ENCODE measurements at regions not wholly inside any gene's neighbourhood (a gene's known extent, or its start where the extent isn't known, plus 50 kb on each side); places are given as distances from the start of the nearest gene placed in this dataset.

DNA sequence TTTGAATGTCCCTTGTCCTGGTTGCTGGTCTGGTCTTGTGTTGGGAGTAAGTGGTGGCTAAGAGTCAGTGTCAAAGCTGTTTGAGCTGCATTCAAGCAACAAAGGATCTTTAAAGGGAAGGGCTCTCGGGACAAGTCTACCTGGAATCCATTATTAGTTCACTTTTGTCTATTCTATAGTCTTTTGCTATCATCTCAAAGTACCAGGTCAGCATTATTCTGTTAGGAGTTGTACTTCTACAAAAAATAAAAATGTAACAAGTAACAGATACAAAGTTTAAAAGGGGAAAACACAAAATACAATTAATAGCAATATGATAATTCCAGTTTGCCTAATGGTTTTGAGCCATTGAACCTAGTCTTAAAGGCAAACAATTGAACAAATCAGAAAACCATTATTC is 317.9 kb downstream of the ZNF516 start:
- TF ChIP-seq, protein P1, sequence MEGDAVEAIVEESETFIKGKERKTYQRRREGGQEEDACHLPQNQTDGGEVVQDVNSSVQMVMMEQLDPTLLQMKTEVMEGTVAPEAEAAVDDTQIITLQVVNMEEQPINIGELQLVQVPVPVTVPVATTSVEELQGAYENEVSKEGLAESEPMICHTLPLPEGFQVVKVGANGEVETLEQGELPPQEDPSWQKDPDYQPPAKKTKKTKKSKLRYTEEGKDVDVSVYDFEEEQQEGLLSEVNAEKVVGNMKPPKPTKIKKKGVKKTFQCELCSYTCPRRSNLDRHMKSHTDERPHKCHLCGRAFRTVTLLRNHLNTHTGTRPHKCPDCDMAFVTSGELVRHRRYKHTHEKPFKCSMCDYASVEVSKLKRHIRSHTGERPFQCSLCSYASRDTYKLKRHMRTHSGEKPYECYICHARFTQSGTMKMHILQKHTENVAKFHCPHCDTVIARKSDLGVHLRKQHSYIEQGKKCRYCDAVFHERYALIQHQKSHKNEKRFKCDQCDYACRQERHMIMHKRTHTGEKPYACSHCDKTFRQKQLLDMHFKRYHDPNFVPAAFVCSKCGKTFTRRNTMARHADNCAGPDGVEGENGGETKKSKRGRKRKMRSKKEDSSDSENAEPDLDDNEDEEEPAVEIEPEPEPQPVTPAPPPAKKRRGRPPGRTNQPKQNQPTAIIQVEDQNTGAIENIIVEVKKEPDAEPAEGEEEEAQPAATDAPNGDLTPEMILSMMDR (IDR thresholded peaks at IDR 0.05), result no peak
- TF ChIP-seq POLR2A (IDR thresholded peaks at IDR 0.05; ENCODE audit: low read depth), result no peak
